Omental fat pad (tissue), 3 donors: ENCODE measurements at regions not wholly inside any gene's neighbourhood (a gene's known extent, or its start where the extent isn't known, plus 50 kb on each side); places are given as distances from the start of the nearest gene placed in this dataset.
"Not testable (repeated sequence)": the region's sequence is repeated elsewhere in the genome, so short reads cannot be mapped to it uniquely, and the experiment has no call there.

Experiments used
- ATAC-seq: fragments of 150-250 bp; one replicate; pipeline ENCODE4 v1.9.1; 2016; ENCODE audit warnings: mild to moderate bottlenecking, moderate library complexity; ENCODE audit not compliant: low FRiP score
- DNase-seq: peaks from one replicate; pipeline ENCODE4 v3.0.0-alpha.2; 2019; ENCODE audit warnings: low spot score
- TF ChIP-seq, protein P1 (sequence below), 3 donors: fragments of 450-650 bp; IDR thresholded peaks; one replicate each; pipeline ENCODE4 v1.5.1; 2016 to 2017; ENCODE audit warnings: antibody characterized with exemption in 3 of 3, mild to moderate bottlenecking in 3 of 3, moderate library complexity in 2 of 3

DNA sequence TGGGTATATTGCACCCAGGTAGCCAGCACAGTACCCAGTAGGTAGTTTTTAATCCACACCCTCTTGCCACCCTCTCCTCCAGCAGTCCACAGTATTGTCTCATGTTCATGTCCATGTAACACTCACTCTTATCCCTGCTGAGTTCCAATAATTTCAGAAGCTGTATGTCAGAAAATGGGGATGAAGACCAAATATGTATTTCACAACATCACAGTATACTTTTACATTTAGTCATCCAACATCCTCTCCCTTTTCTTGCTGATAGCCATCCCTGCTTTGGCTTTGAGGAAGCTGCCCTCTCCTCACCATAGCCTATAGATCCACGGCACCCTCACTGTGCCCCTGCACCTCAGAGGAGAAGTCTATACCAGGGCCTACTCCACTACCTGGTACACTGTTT lies 126.0 kb upstream of the LDB2 start:
- ATAC-seq: no peak
- TF ChIP-seq, protein P1, sequence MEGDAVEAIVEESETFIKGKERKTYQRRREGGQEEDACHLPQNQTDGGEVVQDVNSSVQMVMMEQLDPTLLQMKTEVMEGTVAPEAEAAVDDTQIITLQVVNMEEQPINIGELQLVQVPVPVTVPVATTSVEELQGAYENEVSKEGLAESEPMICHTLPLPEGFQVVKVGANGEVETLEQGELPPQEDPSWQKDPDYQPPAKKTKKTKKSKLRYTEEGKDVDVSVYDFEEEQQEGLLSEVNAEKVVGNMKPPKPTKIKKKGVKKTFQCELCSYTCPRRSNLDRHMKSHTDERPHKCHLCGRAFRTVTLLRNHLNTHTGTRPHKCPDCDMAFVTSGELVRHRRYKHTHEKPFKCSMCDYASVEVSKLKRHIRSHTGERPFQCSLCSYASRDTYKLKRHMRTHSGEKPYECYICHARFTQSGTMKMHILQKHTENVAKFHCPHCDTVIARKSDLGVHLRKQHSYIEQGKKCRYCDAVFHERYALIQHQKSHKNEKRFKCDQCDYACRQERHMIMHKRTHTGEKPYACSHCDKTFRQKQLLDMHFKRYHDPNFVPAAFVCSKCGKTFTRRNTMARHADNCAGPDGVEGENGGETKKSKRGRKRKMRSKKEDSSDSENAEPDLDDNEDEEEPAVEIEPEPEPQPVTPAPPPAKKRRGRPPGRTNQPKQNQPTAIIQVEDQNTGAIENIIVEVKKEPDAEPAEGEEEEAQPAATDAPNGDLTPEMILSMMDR (IDR thresholded peaks at IDR 0.05): no peak
- DNase-seq: no peak

DNA sequence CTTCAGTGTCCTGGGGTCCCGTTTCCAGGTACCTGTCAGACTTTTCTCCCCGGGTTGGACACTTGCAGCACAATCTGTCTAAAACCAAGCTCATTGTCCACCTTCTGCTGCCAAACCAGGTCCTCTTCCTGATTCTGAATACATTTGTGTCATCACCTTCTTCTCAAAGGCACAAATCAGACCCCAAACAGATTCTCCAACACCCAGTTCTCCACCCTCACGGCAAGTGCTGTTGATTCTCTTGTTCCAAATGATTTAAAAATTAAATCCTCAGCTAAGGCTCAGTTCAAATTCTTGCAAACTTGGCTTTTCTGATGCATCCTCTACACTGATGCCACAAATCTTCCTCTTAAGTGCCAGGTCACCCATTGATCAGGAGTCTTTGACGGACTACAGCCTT lies 122.5 kb upstream of the LDB2 start:
- TF ChIP-seq, protein P1 (IDR thresholded peaks at IDR 0.05): no peak
- ATAC-seq (no peak), DNase-seq (no peak)

DNA sequence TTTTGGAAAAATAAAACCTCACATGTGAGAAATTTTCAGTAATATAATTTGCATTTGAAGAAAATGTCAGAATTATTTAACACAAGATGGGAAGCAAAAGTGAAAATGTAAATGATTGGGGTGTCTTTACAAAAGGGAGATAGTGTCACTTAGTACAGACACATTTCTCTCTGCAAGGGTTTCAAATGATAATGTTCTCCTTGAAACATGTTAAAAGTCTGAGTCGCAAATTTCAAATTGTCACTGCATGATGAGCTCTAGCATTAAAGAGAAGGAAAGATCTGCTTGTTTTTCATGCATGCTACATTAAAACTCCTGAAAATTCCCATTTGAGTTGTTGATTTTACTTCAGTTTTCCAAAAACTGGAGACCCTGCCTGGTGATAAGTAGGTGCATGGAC lies 122.0 kb upstream of the LDB2 start:
- DNase-seq: no peak
- no peak for ATAC-seq
- TF ChIP-seq, protein P1 (IDR thresholded peaks at IDR 0.05): no peak

DNA sequence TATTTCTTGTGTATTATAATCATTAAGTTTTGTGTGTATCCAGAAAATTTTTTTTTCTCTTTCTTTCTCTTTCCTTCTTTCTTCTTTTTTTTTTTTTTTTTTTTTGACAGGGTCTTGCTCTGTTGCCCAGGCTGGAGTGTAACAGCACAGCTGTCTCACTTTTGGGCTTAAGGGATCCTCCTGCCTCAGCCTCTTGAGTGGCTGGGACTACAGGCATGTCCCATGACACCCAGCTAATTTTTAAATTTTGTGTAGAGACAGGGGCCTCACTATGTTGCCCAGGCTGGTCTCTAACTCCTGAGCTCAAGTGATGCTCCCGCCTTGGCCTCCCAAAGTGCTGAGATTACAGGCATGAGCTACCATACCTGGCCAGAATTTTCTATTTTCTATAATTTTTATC lies 120.2 kb upstream of the LDB2 start:
- ATAC-seq: not testable (repeated sequence)

DNA sequence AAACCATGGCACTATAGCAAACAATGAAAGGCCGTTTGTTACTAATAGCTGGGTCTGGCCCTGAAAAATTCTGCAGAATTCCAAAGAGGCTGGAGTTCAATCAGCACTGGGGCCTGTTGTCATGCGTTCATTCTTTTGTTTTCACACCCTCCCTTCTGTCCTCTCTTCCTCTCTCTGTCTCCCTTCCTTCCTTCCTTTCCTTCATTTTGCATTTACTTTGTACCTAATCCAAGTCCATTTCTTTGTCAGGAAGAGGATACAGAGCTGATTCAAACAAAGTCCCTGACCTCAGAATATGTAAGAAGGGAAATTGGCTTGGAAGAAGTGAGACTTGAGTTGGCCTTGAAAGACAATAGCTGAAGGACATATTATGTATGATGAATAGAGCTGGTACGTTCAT lies 119.6 kb upstream of the LDB2 start:
- no peak for DNase-seq
- ATAC-seq: no peak
- TF ChIP-seq, protein P1 (IDR thresholded peaks at IDR 0.05): no peak

More for the DNA sequence above, 120.2 kb upstream of the LDB2 start:
- not testable (repeated sequence) for DNase-seq

DNA sequence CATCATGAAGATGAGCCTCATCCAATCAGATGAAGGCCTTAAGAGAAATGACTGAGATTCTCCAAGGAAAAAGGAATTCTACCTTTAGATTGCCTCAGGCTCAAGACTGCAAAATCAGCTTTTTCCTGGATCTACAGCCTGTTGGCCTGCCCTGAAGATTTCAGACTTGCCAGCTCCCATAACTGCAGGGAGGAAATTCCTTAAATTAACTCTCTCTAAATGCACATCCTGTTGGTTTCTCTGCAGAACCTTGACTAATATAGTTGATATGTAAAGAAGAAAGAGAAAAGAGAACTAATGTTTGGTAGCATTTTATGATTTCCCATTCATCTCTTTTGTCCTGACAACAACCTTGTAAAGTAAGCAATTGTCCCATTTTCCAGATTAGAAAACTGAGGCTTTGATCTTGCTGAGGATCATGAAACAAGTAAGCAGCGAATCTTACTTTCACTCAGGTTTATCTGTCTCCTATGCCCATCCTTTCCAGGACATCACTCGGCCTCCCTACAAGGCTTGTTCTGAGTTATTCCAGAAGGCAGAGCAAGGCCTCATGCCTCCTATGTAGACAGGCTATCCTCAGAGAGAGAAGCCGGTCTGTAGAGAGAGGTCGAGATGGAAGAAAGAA lies 115.0 kb upstream of the LDB2 start:
- no peak for DNase-seq
- TF ChIP-seq, protein P1 (IDR thresholded peaks at IDR 0.05): no peak
- no peak for ATAC-seq

DNA sequence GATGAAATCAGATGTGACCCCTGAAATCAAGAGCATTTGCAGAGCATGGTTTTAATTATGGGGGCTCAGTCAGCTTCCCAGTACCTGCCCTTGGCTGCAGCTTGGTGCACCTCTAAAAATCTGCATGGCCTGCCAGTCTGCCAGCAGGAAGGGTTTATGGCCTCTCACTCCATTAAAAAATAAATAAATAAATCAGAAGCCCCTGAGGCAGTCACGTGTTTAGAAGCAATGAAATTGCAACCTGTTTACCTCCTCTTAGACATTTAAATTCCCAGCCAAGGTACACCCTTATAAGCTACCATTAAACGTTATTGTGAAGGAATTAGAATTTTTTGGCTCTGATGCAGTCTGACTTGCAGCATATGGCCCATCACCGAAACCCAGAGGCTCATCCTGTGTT lies 114.0 kb upstream of the LDB2 start:
- ATAC-seq (no peak), DNase-seq (no peak)
- TF ChIP-seq, protein P1 (IDR thresholded peaks at IDR 0.05): no peak
